KMS-11 (cell line): ENCODE measurements at regions not wholly inside any gene's neighbourhood (a gene's known extent, or its start where the extent isn't known, plus 50 kb on each side); places are given as distances from the start of the nearest gene placed in this dataset.

Experiments
- H2AFZ ChIP-seq: fragments of 200-600 bp; sonication (generic); 2 replicates; pipeline ENCODE4 v1.6.1; 2016; ENCODE audit warnings: antibody characterized with exemption, mixed run types, low read depth
- H3K27ac ChIP-seq: fragments of 200-600 bp; sonication (generic); 2 replicates; pipeline ENCODE4 v1.6.1; 2016; ENCODE audit warnings: mild to moderate bottlenecking, mixed run types
- H3K27me3 ChIP-seq: fragments of 200-600 bp; sonication (generic); 2 replicates; pipeline ENCODE4 v1.6.1; 2017; ENCODE audit warnings: mild to moderate bottlenecking, low read depth, mixed run types, moderate library complexity; ENCODE audit not compliant: insufficient read depth
- H3K36me3 ChIP-seq: fragments of 200-600 bp; sonication (generic); 2 replicates; pipeline ENCODE4 v1.6.1; 2017; ENCODE audit warnings: mild to moderate bottlenecking, mixed run types; ENCODE audit not compliant: insufficient read depth
- H3K4me1 ChIP-seq: fragments of 200-600 bp; sonication (generic); 2 replicates; pipeline ENCODE4 v1.6.1; 2016; ENCODE audit warnings: mild to moderate bottlenecking, low read depth, mixed run types; ENCODE audit not compliant: poor library complexity, severe bottlenecking
- H3K4me2 ChIP-seq: fragments of 200-600 bp; sonication (generic); 2 replicates; pipeline ENCODE4 v1.7.0; 2016; ENCODE audit warnings: mild to moderate bottlenecking, mixed run types
- H3K4me3 ChIP-seq: fragments of 200-600 bp; sonication (generic); IDR thresholded peaks from 2 replicates; pipeline ENCODE4 v1.6.1; 2017; ENCODE audit warnings: low read depth, low read length, mixed read lengths; ENCODE audit not compliant: insufficient read depth
- H3K79me2 ChIP-seq: fragments of 200-600 bp; sonication (generic); 2 replicates; pipeline ENCODE4 v1.6.1; 2016; ENCODE audit warnings: low read depth, mixed run types; ENCODE audit not compliant: insufficient read depth
- H3K9ac ChIP-seq: fragments of 200-600 bp; sonication (generic); 2 replicates; pipeline ENCODE4 v1.6.1; 2016; ENCODE audit warnings: mild to moderate bottlenecking, mixed run types
- H4K20me1 ChIP-seq: fragments of 200-600 bp; sonication (generic); 2 replicates; pipeline ENCODE4 v1.6.1; 2016; ENCODE audit warnings: mild to moderate bottlenecking, mixed run types; ENCODE audit not compliant: insufficient read depth
- TF ChIP-seq, protein P1 (sequence below): fragments of 200-600 bp; sonication (generic); conservative IDR thresholded peaks from 2 replicates; pipeline ENCODE4 v1.6.1; 2017; ENCODE audit warnings: low read depth, mild to moderate bottlenecking, antibody characterized with exemption, low read length, moderate library complexity, mixed read lengths

DNA sequence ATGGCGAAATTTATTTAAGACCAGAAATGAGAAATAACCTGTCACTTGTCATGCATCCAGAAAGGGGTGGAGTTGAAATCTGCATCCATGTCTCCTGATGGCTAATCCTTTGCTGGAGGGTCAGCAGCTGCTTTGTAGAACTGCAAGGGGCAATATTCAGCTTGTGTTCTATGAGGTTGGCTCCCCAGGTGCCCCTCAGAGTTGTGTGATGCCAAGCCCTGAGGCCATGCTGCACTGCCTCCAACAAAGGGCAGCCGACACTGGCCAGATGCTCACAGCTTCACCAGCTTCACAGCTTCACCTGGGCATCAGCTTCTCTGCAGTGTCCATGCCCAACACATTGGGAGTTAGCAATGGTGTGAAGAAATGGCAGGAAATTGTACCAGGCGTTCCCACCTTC lies 64.0 kb upstream of the TMEM72 start:
- Histone ChIP-seq H3K36me3 (no peaks in the 10 kb centered on the region), H2AFZ (no peak overlapping the region), H3K27me3 (no peaks in the 10 kb centered on the region), H3K9ac (no peak overlapping the region), H3K4me1 (no peaks in the 10 kb centered on the region), H3K4me2 (no peak overlapping the region), H3K4me3 (no peak overlapping the region), H3K79me2 (no peaks in the 10 kb centered on the region), H4K20me1 (no peaks in the 10 kb centered on the region), H3K27ac (no peak overlapping the region)
- TF ChIP-seq, protein P1, sequence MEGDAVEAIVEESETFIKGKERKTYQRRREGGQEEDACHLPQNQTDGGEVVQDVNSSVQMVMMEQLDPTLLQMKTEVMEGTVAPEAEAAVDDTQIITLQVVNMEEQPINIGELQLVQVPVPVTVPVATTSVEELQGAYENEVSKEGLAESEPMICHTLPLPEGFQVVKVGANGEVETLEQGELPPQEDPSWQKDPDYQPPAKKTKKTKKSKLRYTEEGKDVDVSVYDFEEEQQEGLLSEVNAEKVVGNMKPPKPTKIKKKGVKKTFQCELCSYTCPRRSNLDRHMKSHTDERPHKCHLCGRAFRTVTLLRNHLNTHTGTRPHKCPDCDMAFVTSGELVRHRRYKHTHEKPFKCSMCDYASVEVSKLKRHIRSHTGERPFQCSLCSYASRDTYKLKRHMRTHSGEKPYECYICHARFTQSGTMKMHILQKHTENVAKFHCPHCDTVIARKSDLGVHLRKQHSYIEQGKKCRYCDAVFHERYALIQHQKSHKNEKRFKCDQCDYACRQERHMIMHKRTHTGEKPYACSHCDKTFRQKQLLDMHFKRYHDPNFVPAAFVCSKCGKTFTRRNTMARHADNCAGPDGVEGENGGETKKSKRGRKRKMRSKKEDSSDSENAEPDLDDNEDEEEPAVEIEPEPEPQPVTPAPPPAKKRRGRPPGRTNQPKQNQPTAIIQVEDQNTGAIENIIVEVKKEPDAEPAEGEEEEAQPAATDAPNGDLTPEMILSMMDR: no peak

DNA sequence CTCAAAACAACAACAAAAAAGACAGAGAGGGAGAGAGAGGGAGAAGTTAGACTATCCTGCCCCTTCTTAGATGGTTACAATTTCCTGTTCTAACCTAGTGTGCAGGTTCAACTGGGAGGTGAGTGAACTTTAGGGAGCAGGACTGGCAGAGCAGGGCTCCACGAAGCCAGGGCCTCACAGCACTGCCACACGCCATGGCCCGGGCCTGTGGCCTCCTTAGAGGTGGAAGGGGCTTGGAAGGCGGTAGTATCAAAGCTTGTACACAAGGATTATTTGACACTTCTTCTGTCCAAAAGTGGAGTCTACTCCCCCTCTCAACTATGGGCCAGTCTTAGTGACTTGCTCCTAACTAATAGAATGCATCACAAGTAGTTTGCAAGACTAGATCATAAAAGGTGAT lies 62.9 kb upstream of the TMEM72 start:
- H3K27ac ChIP-seq: no peak overlapping the region
- no peak overlapping the region for H3K4me3 ChIP-seq
- H3K36me3 ChIP-seq: no peaks in the 10 kb centered on the region
- no peaks in the 10 kb centered on the region for H3K4me1 ChIP-seq
- H3K79me2 ChIP-seq: no peaks in the 10 kb centered on the region
- TF ChIP-seq, protein P1: no peak
- no peak overlapping the region for H3K4me2 ChIP-seq
- no peak overlapping the region for H2AFZ ChIP-seq
- no peaks in the 10 kb centered on the region for H4K20me1 ChIP-seq
- H3K9ac ChIP-seq: no peak overlapping the region
- no peaks in the 10 kb centered on the region for H3K27me3 ChIP-seq

DNA sequence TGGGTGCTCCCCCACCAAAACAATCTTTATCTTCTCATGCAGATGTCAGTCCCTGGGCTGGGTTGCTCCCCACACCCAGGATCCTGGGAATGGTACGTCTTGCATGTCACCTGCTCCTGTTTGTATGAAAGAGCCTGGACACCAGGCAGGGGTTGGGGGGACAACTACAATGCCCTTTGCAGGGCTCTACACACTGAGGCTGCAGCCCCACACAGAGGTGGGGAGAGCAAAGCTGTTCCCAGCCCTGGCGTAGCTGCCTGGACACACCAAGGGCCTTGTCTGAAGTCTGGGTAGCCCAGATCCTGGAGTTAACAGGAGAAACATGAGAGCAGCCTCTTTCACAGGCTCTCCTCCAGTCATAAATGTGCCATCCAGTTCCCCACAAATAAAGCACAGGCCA lies 61.2 kb upstream of the TMEM72 start:
- H3K27me3 ChIP-seq: no peaks in the 10 kb centered on the region
- TF ChIP-seq, protein P1: no peak
- no peaks in the 10 kb centered on the region for H3K36me3 ChIP-seq
- no peak overlapping the region for H3K4me2 ChIP-seq
- no peak overlapping the region for H3K9ac ChIP-seq
- H3K79me2 ChIP-seq: no peaks in the 10 kb centered on the region
- H4K20me1 ChIP-seq: no peaks in the 10 kb centered on the region
- H3K27ac ChIP-seq: no peak overlapping the region
- no peaks in the 10 kb centered on the region for H3K4me1 ChIP-seq
- no peak overlapping the region for H2AFZ ChIP-seq
- H3K4me3 ChIP-seq: no peak overlapping the region

DNA sequence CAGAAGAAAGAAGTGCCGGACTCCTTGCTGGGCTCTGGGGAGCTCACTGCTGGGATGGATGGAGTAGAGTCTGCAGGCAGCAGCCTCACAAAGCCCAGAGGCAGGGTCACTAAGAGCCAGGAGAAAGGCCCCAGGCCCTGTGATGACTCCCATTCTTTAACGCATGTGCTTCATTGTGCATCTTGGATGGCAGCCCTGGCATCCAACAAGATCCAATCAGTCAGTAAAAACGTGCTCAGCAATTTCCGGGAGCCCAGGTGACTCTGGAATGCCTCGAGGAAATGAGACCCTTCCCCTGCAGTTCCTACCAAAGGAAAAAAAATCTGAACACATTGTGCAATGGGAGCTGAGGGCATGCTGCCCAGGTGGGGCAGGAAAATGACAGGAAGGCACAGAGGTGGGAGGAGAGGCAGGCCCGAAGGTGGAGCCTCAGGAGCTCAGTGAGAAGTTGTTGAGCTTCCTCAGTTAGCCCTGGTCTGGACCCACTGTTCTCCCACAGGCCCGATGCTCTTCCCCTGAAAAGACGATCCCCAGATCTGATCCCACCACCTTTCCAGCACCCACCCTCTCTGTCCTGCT lies 60.7 kb upstream of the TMEM72 start:
- Histone ChIP-seq H3K4me1 (no peaks in the 10 kb centered on the region), H3K9ac (no peak overlapping the region), H3K4me2 (no peak overlapping the region), H3K27me3 (no peaks in the 10 kb centered on the region), H3K4me3 (no peak overlapping the region), H3K36me3 (no peaks in the 10 kb centered on the region), H3K79me2 (no peaks in the 10 kb centered on the region), H4K20me1 (no peaks in the 10 kb centered on the region), H2AFZ (no peak overlapping the region), H3K27ac (no peak overlapping the region)
- TF ChIP-seq, protein P1: no peak
